Stimulated activated CD4-positive, alpha-beta T cell treated with anti-CD3 and anti-CD28 coated beads, Interleukin-4, amount 100 ng/mL, for 24 hours (primary cell): ENCODE measurements at regions not wholly inside any gene's neighbourhood (a gene's known extent, or its start where the extent isn't known, plus 50 kb on each side); places are given as distances from the start of the nearest gene placed in this dataset.

ENCODE experiments used
- DNase-seq: peaks from one replicate; pipeline ENCODE4 v3.0.0-alpha.2; 2020

DNA sequence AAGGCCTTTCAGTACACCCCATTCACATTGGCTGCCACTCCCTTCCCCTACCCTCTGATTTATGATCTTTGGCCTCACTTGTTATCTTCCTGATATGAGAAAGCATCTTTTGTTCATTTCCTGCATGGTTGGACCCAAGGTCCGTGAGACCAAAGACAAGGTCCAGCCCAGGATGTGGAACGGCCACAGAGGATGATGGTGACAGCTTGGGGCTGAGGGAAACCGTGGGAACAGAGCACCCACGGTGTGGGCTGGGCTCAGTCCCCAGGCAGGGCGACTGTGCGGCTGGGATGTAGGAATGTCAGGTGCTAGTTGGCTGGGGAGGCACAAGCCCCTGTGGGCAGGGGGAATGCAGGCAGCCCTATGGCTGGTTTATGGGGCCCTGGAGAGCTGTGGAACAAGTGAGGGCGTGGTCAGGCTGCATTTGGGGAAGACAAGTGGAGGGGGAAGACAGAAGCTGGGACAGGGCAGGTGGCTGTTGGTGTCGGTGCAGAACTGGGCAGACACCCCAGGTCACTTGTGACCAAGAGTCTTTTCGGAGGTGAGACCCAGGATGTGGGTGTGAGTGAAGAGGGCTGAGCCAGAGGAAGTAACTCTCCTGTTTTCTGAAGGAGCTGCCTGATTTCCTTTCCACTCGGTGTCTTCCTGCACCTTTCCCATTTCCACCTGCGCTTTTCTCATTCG is 51.7 kb upstream of the IGFBP3 start:
- no peak for DNase-seq

- no peak for DNase-seq
Observed at GRCh38 chr7:45971661-45972175, 50.6 kb upstream of the IGFBP3 start.

- DNase-seq: no peak
Observed at GRCh38 chr7:45971171-45971570, 50.1 kb upstream of the IGFBP3 start.
